ENCODE measurements at regions not wholly inside any gene's neighbourhood (a gene's known extent, or its start where the extent isn't known, plus 50 kb on each side); places are given as distances from the start of the nearest gene placed in this dataset.

DNA sequence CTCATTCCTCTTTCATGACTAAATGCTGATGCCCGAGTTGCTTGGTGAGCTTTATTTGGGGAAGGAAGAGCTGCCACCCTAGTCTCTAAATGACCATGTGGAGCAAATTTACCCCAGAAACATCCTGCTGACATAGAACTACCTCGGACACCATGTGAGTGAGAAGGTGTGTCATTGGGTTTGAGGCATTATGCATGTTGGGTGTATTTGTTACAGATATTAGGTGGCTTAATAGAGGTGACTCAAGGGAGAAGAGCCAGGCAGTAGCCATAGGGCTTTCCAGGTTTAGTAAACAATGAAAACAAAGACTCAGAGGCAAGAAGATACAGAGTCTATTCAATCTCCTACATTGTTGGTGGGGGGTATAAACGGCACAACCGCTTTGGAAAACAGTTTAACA lies 581.5 kb downstream of the CCDC171 start:
- TF ChIP-seq CTCF (IDR thresholded peaks at IDR 0.05) (no peak), POLR2AphosphoS5 (IDR thresholded peaks at IDR 0.05; ENCODE audit: low read depth, low read length) (no peak)
